Panc1 (cell line): ENCODE measurements at regions not wholly inside any gene's neighbourhood (a gene's known extent, or its start where the extent isn't known, plus 50 kb on each side); places are given as distances from the start of the nearest gene placed in this dataset.
"Not testable (repeated sequence)": the region's sequence is repeated elsewhere in the genome, so short reads cannot be mapped to it uniquely, and the experiment has no call there.

Experiments
- ATAC-seq: fragments of 200-7000 bp; cut with Tn5 transposase; 2 replicates; pipeline ENCODE4 v1.9.1; 2020; ENCODE audit warnings: mild to moderate bottlenecking, moderate library complexity
- BruUV-seq: library from RNA; stranded (reverse); fragments of 400-500 nt; replicated peaks from 2 replicates; lab custom pipeline; 2021; lab: Mats Ljungman, UMichigan
- CTCF ChIA-PET: fragments of 300-600 bp; sonication (Branson Sonifier 250); formaldehyde crosslinking; loops from one replicate; lab custom pipeline; 2022; ENCODE audit warnings: antibody characterized with exemption; lab: Charles Lee
- POLR2A ChIA-PET: fragments of 300-600 bp; sonication (Branson Sonifier 250); formaldehyde crosslinking; loops from one replicate; lab custom pipeline; 2022; ENCODE audit warnings: antibody characterized with exemption; lab: Charles Lee
- DNase-seq: peaks from one replicate; pipeline ENCODE4 v3.0.0-alpha.2; 2010; ENCODE audit warnings: low read depth, low spot score
- H3K27ac ChIP-seq: 2 replicates; pipeline ENCODE4 v1.5.1; 2011; ENCODE audit warnings: mild to moderate bottlenecking, low read length, inconsistent platforms
- H3K27me3 ChIP-seq: fragments of 200-500 bp; sonication (Bioruptor generic); 2 replicates; pipeline ENCODE4 v1.6.0; 2014; ENCODE audit warnings: low read length, inconsistent platforms; ENCODE audit not compliant: control insufficient read depth, insufficient read depth
- H3K36me3 ChIP-seq: fragments of 200-500 bp; sonication (Bioruptor generic); 2 replicates; pipeline ENCODE4 v1.5.1; 2014; ENCODE audit warnings: inconsistent platforms, mild to moderate bottlenecking, low read length, moderate library complexity; ENCODE audit not compliant: control insufficient read depth, insufficient read depth
- H3K4me1 ChIP-seq: 2 replicates; pipeline ENCODE4 v1.5.1; 2011; ENCODE audit warnings: inconsistent platforms, mild to moderate bottlenecking, low read length, moderate library complexity; ENCODE audit not compliant: control insufficient read depth, insufficient read depth
- H3K4me3 ChIP-seq, 2 experiments: 2 replicates each; pipeline ENCODE4 v1.5.1; 2011 to 2012; ENCODE audit warnings: low read depth in 2 of 2, low read length in 2 of 2, mild to moderate bottlenecking in 2 of 2, inconsistent platforms in 1 of 2, moderate library complexity in 1 of 2
- H3K9me3 ChIP-seq: fragments of 200-500 bp; sonication (Bioruptor generic); 2 replicates; pipeline ENCODE4 v1.5.1; 2014; ENCODE audit warnings: low read depth, mild to moderate bottlenecking, inconsistent platforms, low read length, moderate library complexity; ENCODE audit not compliant: control insufficient read depth, insufficient read depth
- POLR2AphosphoS5 ChIP-seq: IDR thresholded peaks from 2 replicates; pipeline ENCODE4 v1.6.1; 2012; ENCODE audit warnings: mild to moderate bottlenecking, low read depth, low read length, moderate library complexity
- SIN3A ChIP-seq: IDR thresholded peaks from 2 replicates; pipeline ENCODE4 v1.6.1; 2012; ENCODE audit warnings: low read depth, mild to moderate bottlenecking, low read length, moderate library complexity, borderline replicate concordance; ENCODE audit not compliant: insufficient read depth
- TCF7L2 ChIP-seq: IDR thresholded peaks from 2 replicates; pipeline ENCODE4 v1.6.1; 2011; ENCODE audit warnings: mild to moderate bottlenecking, low read depth, low read length, inconsistent platforms
- in situ Hi-C: cut with HindIII; loops from 2 replicates; pipeline ENCODE4 v1.10.0; 2016; ENCODE audit warnings: low sequenced_read_pairs, low pct_unique_long_range_greater_than_20kb
- intact Hi-C: fragments of 100-400 bp; cut with micrococcal nuclease; formaldehyde crosslinking; loops from one replicate; pipeline ENCODE4 v1.10.0; 2022; ENCODE audit not compliant: unreplicated experiment
- TF ChIP-seq, protein P1 (sequence below), 2 experiments: IDR thresholded peaks; 2 replicates each; pipeline ENCODE4 v1.6.1; 2011 to 2012; ENCODE audit warnings: low read depth in 2 of 2, control low read depth in 1 of 2, low read length in 1 of 2, mild to moderate bottlenecking in 1 of 2, moderate library complexity in 1 of 2; ENCODE audit not compliant: insufficient read depth in 1 of 2
- TF ChIP-seq, protein P2 (sequence below): fragments of 450-650 bp; IDR thresholded peaks from 2 replicates; pipeline ENCODE4 v1.5.1; 2017; ENCODE audit warnings: mild to moderate bottlenecking

GRCh38 chr12:83559650-83560049 lies 872.9 kb downstream of the TMTC2 start:
- CTCF ChIA-PET = no interaction called here
- TF ChIP-seq TCF7L2 (no peak), POLR2AphosphoS5 (no peak), SIN3A (no peak)
- TF ChIP-seq, protein P1, sequence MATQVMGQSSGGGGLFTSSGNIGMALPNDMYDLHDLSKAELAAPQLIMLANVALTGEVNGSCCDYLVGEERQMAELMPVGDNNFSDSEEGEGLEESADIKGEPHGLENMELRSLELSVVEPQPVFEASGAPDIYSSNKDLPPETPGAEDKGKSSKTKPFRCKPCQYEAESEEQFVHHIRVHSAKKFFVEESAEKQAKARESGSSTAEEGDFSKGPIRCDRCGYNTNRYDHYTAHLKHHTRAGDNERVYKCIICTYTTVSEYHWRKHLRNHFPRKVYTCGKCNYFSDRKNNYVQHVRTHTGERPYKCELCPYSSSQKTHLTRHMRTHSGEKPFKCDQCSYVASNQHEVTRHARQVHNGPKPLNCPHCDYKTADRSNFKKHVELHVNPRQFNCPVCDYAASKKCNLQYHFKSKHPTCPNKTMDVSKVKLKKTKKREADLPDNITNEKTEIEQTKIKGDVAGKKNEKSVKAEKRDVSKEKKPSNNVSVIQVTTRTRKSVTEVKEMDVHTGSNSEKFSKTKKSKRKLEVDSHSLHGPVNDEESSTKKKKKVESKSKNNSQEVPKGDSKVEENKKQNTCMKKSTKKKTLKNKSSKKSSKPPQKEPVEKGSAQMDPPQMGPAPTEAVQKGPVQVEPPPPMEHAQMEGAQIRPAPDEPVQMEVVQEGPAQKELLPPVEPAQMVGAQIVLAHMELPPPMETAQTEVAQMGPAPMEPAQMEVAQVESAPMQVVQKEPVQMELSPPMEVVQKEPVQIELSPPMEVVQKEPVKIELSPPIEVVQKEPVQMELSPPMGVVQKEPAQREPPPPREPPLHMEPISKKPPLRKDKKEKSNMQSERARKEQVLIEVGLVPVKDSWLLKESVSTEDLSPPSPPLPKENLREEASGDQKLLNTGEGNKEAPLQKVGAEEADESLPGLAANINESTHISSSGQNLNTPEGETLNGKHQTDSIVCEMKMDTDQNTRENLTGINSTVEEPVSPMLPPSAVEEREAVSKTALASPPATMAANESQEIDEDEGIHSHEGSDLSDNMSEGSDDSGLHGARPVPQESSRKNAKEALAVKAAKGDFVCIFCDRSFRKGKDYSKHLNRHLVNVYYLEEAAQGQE (IDR thresholded peaks at IDR 0.05; ENCODE audit: insufficient read depth in 1 of 2, low read depth in 2 of 2, low read length in 1 of 2) = no peak
- TF ChIP-seq, protein P2, sequence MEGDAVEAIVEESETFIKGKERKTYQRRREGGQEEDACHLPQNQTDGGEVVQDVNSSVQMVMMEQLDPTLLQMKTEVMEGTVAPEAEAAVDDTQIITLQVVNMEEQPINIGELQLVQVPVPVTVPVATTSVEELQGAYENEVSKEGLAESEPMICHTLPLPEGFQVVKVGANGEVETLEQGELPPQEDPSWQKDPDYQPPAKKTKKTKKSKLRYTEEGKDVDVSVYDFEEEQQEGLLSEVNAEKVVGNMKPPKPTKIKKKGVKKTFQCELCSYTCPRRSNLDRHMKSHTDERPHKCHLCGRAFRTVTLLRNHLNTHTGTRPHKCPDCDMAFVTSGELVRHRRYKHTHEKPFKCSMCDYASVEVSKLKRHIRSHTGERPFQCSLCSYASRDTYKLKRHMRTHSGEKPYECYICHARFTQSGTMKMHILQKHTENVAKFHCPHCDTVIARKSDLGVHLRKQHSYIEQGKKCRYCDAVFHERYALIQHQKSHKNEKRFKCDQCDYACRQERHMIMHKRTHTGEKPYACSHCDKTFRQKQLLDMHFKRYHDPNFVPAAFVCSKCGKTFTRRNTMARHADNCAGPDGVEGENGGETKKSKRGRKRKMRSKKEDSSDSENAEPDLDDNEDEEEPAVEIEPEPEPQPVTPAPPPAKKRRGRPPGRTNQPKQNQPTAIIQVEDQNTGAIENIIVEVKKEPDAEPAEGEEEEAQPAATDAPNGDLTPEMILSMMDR = no peak
- intact Hi-C loops = no loop called here
- Histone ChIP-seq H3K27me3 (no peaks in the 10 kb centered on the region), H3K27ac (no peak overlapping the region), H3K4me3 (no peak overlapping the region), H3K9me3 (no peaks in the 10 kb centered on the region), H3K4me1 (no peaks in the 10 kb centered on the region), H3K36me3 (no peaks in the 10 kb centered on the region)
- DNase-seq (no peak), ATAC-seq (no peak)
- in situ Hi-C loops = no loop called here
- POLR2A ChIA-PET = no interaction called here
- no TSS peak for BruUV-seq

DNA sequence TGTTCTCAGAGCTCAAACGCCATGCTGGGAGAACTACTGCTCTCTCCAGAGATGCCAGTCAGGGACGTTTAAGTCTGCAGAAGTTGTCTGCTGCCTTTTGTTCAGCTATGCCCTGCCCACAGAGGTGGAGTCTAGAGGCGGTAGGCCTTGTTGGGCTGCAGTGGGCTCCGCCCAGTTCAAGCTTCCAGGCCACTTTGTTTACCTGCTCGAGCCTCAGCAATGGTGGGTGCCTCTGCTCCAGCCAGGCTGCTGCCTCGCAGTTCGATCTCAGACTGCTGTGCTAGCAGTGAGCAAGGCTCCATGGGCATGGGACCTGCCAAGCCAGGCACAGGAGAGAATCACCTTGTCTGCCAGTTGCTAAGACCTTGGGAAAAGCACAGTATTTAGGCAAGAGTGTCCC lies 869.3 kb downstream of the TMTC2 start:
- BruUV-seq, H3K4me3 ChIP-seq, intact Hi-C loops, H3K27me3 ChIP-seq, H3K9me3 ChIP-seq, in situ Hi-C loops, DNase-seq, H3K36me3 ChIP-seq, H3K27ac ChIP-seq, POLR2A ChIA-PET, CTCF ChIA-PET, ATAC-seq, H3K4me1 ChIP-seq: not testable (repeated sequence)

DNA sequence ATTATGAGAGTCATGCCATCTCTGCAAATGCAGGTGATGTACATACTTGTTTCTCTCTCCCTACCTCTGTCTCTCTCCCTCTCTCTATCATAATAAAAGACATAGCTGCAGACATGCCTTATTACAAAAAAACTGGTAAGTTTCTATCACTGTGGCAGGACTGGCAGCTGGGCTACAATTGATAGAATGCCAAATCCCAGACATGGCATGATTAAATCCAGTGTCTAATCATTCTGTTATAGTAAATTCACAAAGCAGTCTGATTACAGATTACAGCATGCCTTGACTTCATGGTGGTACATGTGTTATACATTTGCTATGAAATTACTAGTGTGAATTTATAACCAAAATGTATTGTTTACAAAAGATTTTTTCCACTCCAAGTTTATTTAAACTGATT lies 854.7 kb downstream of the TMTC2 start:
- BruUV-seq = no TSS peak
- in situ Hi-C loops (no loop called here), intact Hi-C loops (no loop called here)
- Histone ChIP-seq H3K4me3 (no peak overlapping the region), H3K36me3 (no peaks in the 10 kb centered on the region), H3K27me3 (no peaks in the 10 kb centered on the region), H3K27ac (no peak overlapping the region), H3K4me1 (no peaks in the 10 kb centered on the region), H3K9me3 (no peaks in the 10 kb centered on the region)
- ChIA-PET CTCF (no interaction called here), POLR2A (no interaction called here)
- TF ChIP-seq, protein P2 = no peak
- no peak for TF ChIP-seq POLR2AphosphoS5
- no peak for TF ChIP-seq SIN3A
- TF ChIP-seq, protein P1 (IDR thresholded peaks at IDR 0.05; ENCODE audit: insufficient read depth in 1 of 2, low read depth in 2 of 2, low read length in 1 of 2) = no peak
- TF ChIP-seq TCF7L2 = no peak
- ATAC-seq (no peak), DNase-seq (no peak)
